Mesendoderm (in vitro differentiated cells): ENCODE measurements at regions not wholly inside any gene's neighbourhood (a gene's known extent, or its start where the extent isn't known, plus 50 kb on each side); places are given as distances from the start of the nearest gene placed in this dataset.
A peak's percentile ranks its signal among the peaks of the same experiment; 100 is the strongest.

Source experiments
- DNase-seq: peaks from one replicate; pipeline ENCODE4 v3.0.0; 2013
- H2AK5ac ChIP-seq: 2 replicates; pipeline ENCODE4 v1.6.1; 2013; ENCODE audit warnings: low read length, inconsistent platforms
- H2BK120ac ChIP-seq: 2 replicates; pipeline ENCODE4 v1.6.1; 2013; ENCODE audit warnings: low read depth, mild to moderate bottlenecking, low read length, moderate library complexity, mixed read lengths
- H2BK15ac ChIP-seq: replicated peaks from 2 replicates; pipeline ENCODE4 v1.6.1; 2013; ENCODE audit warnings: low read depth, mild to moderate bottlenecking, moderate library complexity
- H2BK5ac ChIP-seq: 2 replicates; pipeline ENCODE4 v1.6.1; 2013; ENCODE audit warnings: low read length, inconsistent platforms
- H3K18ac ChIP-seq: 2 replicates; pipeline ENCODE4 v1.6.1; 2013; ENCODE audit warnings: mild to moderate bottlenecking, low read length, mixed read lengths
- H3K23ac ChIP-seq: one replicate; pipeline ENCODE4 v1.6.1; 2013; ENCODE audit warnings: low read length
- H3K27ac ChIP-seq: 2 replicates; pipeline ENCODE4 v1.5.1; 2013; ENCODE audit warnings: low read depth, mild to moderate bottlenecking, inconsistent platforms, low read length, moderate library complexity
- H3K27me3 ChIP-seq: 2 replicates; pipeline ENCODE4 v1.6.1; 2013; ENCODE audit warnings: low read length, control low read depth, mild to moderate bottlenecking, inconsistent platforms; ENCODE audit not compliant: insufficient read depth, poor library complexity
- H3K36me3 ChIP-seq: 2 replicates; pipeline ENCODE4 v1.6.1; 2013; ENCODE audit warnings: low read length, inconsistent platforms; ENCODE audit not compliant: control insufficient read depth, insufficient read depth
- H3K4ac ChIP-seq: one replicate; pipeline ENCODE4 v1.6.1; 2013; ENCODE audit warnings: low read depth, mild to moderate bottlenecking, low read length, moderate library complexity
- H3K4me1 ChIP-seq: 2 replicates; pipeline ENCODE4 v1.6.1; 2013; ENCODE audit warnings: low read depth, low read length, inconsistent platforms; ENCODE audit not compliant: control insufficient read depth
- H3K4me2 ChIP-seq: 2 replicates; pipeline ENCODE4 v1.6.1; 2013; ENCODE audit warnings: low read length
- H3K4me3 ChIP-seq: 2 replicates; pipeline ENCODE4 v1.5.1; 2013; ENCODE audit warnings: mild to moderate bottlenecking, low read length
- H3K56ac ChIP-seq: one replicate; pipeline ENCODE4 v1.6.1; 2013; ENCODE audit warnings: low read length
- H3K79me1 ChIP-seq: 2 replicates; pipeline ENCODE4 v1.6.1; 2013; ENCODE audit warnings: low read length, inconsistent platforms
- H3K79me2 ChIP-seq: 2 replicates; pipeline ENCODE4 v1.6.1; 2013; ENCODE audit warnings: mild to moderate bottlenecking, low read length; ENCODE audit not compliant: control insufficient read depth, insufficient read depth
- H3K9ac ChIP-seq: 2 replicates; pipeline ENCODE4 v1.6.1; 2013; ENCODE audit warnings: low read length, inconsistent platforms
- H4K5ac ChIP-seq: one replicate; pipeline ENCODE4 v1.6.1; 2013; ENCODE audit warnings: low read length
- H4K8ac ChIP-seq: one replicate; pipeline ENCODE4 v1.6.1; 2013; ENCODE audit warnings: low read depth, mild to moderate bottlenecking, control low read depth, low read length, moderate library complexity
- WGBS: extraction: QIAGEN DNeasy Blood & Tissue Kit; methylation state at CpG from one replicate; pipeline ENCODE4 v1.1.7; 2013; ENCODE audit warnings: low lambda C conversion rate, missing lambda C conversion rate; ENCODE audit not compliant: insufficient coverage; ENCODE audit errors: extremely low coverage; 5-methylcytosine and 5-hydroxymethylcytosine counted together

GRCh38 chr14:37994846-37995372, 212.8 kb upstream of the SSTR1 start:
- Histone ChIP-seq H3K4me2 (no peak overlapping the region), H3K79me1 (no peaks in the 10 kb centered on the region), H2BK120ac (no peak overlapping the region), H4K8ac (no peak overlapping the region), H2AK5ac (no peak overlapping the region), H3K18ac (peak overlapping the region; percentile 39), H3K56ac (no peak overlapping the region), H3K4ac (no peak overlapping the region), H3K27ac (no peak overlapping the region), H3K36me3 (no peaks in the 10 kb centered on the region), H2BK5ac (no peak overlapping the region), H3K4me3 (no peak overlapping the region), H3K9ac (no peak overlapping the region), H4K5ac (no peak overlapping the region), H2BK15ac (no peak overlapping the region), H3K4me1 (no peaks in the 10 kb centered on the region), H3K27me3 (no peaks in the 10 kb centered on the region), H3K23ac (no peak overlapping the region), H3K79me2 (no peaks in the 10 kb centered on the region)
- WGBS, result no CpG with 5 or more reads among the region's 4 CpGs
- DNase-seq, result no peak

GRCh38 chr14:37997017-37997416, 210.7 kb upstream of the SSTR1 start:
- H2BK15ac ChIP-seq, result no peak overlapping the region
- no CpG with 5 or more reads among the region's 3 CpGs for WGBS
- no peaks in the 10 kb centered on the region for H3K27me3 ChIP-seq

GRCh38 chr14:38000340-38000739, 207.4 kb upstream of the SSTR1 start:
- no peak overlapping the region for H3K4me3 ChIP-seq

More at GRCh38 chr14:37997017-37997416, 210.7 kb upstream of the SSTR1 start:
- no peaks in the 10 kb centered on the region for H3K79me1 ChIP-seq
- H3K36me3 ChIP-seq, result no peaks in the 10 kb centered on the region
- H4K5ac ChIP-seq, result no peak overlapping the region
- H3K4me2 ChIP-seq, result no peak overlapping the region
- no peak for DNase-seq
- H3K27ac ChIP-seq, result no peak overlapping the region
- H3K56ac ChIP-seq, result no peak overlapping the region
- no peak overlapping the region for H2BK120ac ChIP-seq
- no peak overlapping the region for H2AK5ac ChIP-seq
- no peak overlapping the region for H3K4ac ChIP-seq
- H3K9ac ChIP-seq, result no peak overlapping the region
- no peak overlapping the region for H3K4me3 ChIP-seq
- H3K79me2 ChIP-seq, result no peaks in the 10 kb centered on the region
- no peak overlapping the region for H2BK5ac ChIP-seq
- no peak overlapping the region for H4K8ac ChIP-seq
- no peaks in the 10 kb centered on the region for H3K4me1 ChIP-seq
- H3K23ac ChIP-seq, result no peak overlapping the region
- H3K18ac ChIP-seq, result no peak overlapping the region

GRCh38 chr14:38001501-38001900, 206.2 kb upstream of the SSTR1 start:
- H3K4me1 ChIP-seq, result no peaks in the 10 kb centered on the region
- H3K27me3 ChIP-seq, result no peaks in the 10 kb centered on the region
- no CpG with 5 or more reads among the region's 1 CpG for WGBS
- no peak overlapping the region for H4K8ac ChIP-seq
- H2BK120ac ChIP-seq, result no peak overlapping the region
- no peak overlapping the region for H3K27ac ChIP-seq
- no peak overlapping the region for H3K4me2 ChIP-seq
- H3K36me3 ChIP-seq, result no peaks in the 10 kb centered on the region
- H3K79me2 ChIP-seq, result no peaks in the 10 kb centered on the region
- no peak overlapping the region for H4K5ac ChIP-seq
- no peak overlapping the region for H2BK15ac ChIP-seq
- no peak overlapping the region for H2AK5ac ChIP-seq
- H3K18ac ChIP-seq, result no peak overlapping the region
- no peaks in the 10 kb centered on the region for H3K79me1 ChIP-seq
- no peak overlapping the region for H3K4me3 ChIP-seq
- H3K23ac ChIP-seq, result no peak overlapping the region
- H3K56ac ChIP-seq, result no peak overlapping the region
- no peak overlapping the region for H2BK5ac ChIP-seq
- H3K9ac ChIP-seq, result no peak overlapping the region
- no peak overlapping the region for H3K4ac ChIP-seq
- no peak for DNase-seq

More at GRCh38 chr14:38000340-38000739, 207.4 kb upstream of the SSTR1 start:
- no peak overlapping the region for H4K5ac ChIP-seq
- WGBS, result no CpG with 5 or more reads among the region's 2 CpGs
- no peak overlapping the region for H2BK5ac ChIP-seq
- H3K27ac ChIP-seq, result no peak overlapping the region
- H3K4me2 ChIP-seq, result no peak overlapping the region
- H3K4ac ChIP-seq, result no peak overlapping the region
- H3K56ac ChIP-seq, result no peak overlapping the region
- H2BK120ac ChIP-seq, result no peak overlapping the region
- no peak overlapping the region for H3K9ac ChIP-seq
- H4K8ac ChIP-seq, result no peak overlapping the region
- H3K79me1 ChIP-seq, result no peaks in the 10 kb centered on the region
- DNase-seq, result no peak
- no peaks in the 10 kb centered on the region for H3K79me2 ChIP-seq
- H3K27me3 ChIP-seq, result no peaks in the 10 kb centered on the region
- H2BK15ac ChIP-seq, result no peak overlapping the region
- H3K36me3 ChIP-seq, result no peaks in the 10 kb centered on the region
- H3K18ac ChIP-seq, result no peak overlapping the region
- H3K23ac ChIP-seq, result no peak overlapping the region
- H2AK5ac ChIP-seq, result no peak overlapping the region
- H3K4me1 ChIP-seq, result no peaks in the 10 kb centered on the region

- H2BK15ac ChIP-seq, result no peak overlapping the region
- H3K27me3 ChIP-seq, result no peaks in the 10 kb centered on the region
- H3K4ac ChIP-seq, result no peak overlapping the region
- H3K23ac ChIP-seq, result no peak overlapping the region
- H3K4me2 ChIP-seq, result no peak overlapping the region
- H3K9ac ChIP-seq, result no peak overlapping the region
- H4K8ac ChIP-seq, result no peak overlapping the region
- DNase-seq, result no peak
- H3K36me3 ChIP-seq, result no peaks in the 10 kb centered on the region
- H4K5ac ChIP-seq, result no peak overlapping the region
- no peak overlapping the region for H3K18ac ChIP-seq
- no peak overlapping the region for H2BK5ac ChIP-seq
- H3K4me3 ChIP-seq, result no peak overlapping the region
- H2AK5ac ChIP-seq, result no peak overlapping the region
- no peaks in the 10 kb centered on the region for H3K4me1 ChIP-seq
- H3K79me1 ChIP-seq, result no peaks in the 10 kb centered on the region
- H3K79me2 ChIP-seq, result no peaks in the 10 kb centered on the region
- no peak overlapping the region for H3K27ac ChIP-seq
- WGBS, result 100% methylated on average over 1 of the region's 7 CpGs
- H2BK120ac ChIP-seq, result no peak overlapping the region
- no peak overlapping the region for H3K56ac ChIP-seq
These were observed 203.7 kb upstream of the SSTR1 start for GRCh38 chr14:38003746-38004609.

- Histone ChIP-seq H3K27ac (no peak overlapping the region), H3K27me3 (no peaks in the 10 kb centered on the region), H2BK15ac (no peak overlapping the region)
These were observed 203.2 kb upstream of the SSTR1 start for GRCh38 chr14:38004610-38004879.

More at GRCh38 chr14:38004610-38004879, 203.2 kb upstream of the SSTR1 start:
- H3K4ac ChIP-seq, result no peak overlapping the region
- no peak overlapping the region for H3K4me2 ChIP-seq
- no peak overlapping the region for H3K4me3 ChIP-seq
- DNase-seq, result no peak
- no peak overlapping the region for H4K8ac ChIP-seq
- H3K36me3 ChIP-seq, result no peaks in the 10 kb centered on the region
- no peak overlapping the region for H3K23ac ChIP-seq
- H3K4me1 ChIP-seq, result no peaks in the 10 kb centered on the region
- no peak overlapping the region for H4K5ac ChIP-seq
- no peaks in the 10 kb centered on the region for H3K79me2 ChIP-seq
- H2BK5ac ChIP-seq, result no peak overlapping the region
- H3K56ac ChIP-seq, result no peak overlapping the region
- H3K9ac ChIP-seq, result no peak overlapping the region
- no peak overlapping the region for H3K18ac ChIP-seq
- H3K79me1 ChIP-seq, result no peaks in the 10 kb centered on the region
- H2BK120ac ChIP-seq, result no peak overlapping the region
- H2AK5ac ChIP-seq, result no peak overlapping the region
